HG03108 (cell line): ENCODE measurements at regions not wholly inside any gene's neighbourhood (a gene's known extent, or its start where the extent isn't known, plus 50 kb on each side); places are given as distances from the start of the nearest gene placed in this dataset.

Source experiments
- ATAC-seq: cut with Tn5 transposase; IDR thresholded peaks from one replicate; pipeline ENCODE4 v1.9.1; 2021; ENCODE audit warnings: moderate library complexity; ENCODE audit not compliant: unreplicated experiment

- ATAC-seq = no peak
Observed at GRCh38 chr6:19638931-19639330, 198.2 kb upstream of the ID4 start.

- no peak for ATAC-seq
Observed at GRCh38 chr6:19643287-19643686, 193.9 kb upstream of the ID4 start.

- ATAC-seq = no peak
Observed at GRCh38 chr6:19643713-19644112, 193.5 kb upstream of the ID4 start.

- ATAC-seq = no peak
Observed at GRCh38 chr6:19655744-19656143, 181.4 kb upstream of the ID4 start.

- ATAC-seq = no peak
Observed at GRCh38 chr6:19660123-19660910, 176.9 kb upstream of the ID4 start.

- ATAC-seq = no peak
Observed at GRCh38 chr6:19662911-19663310, 174.3 kb upstream of the ID4 start.

DNA sequence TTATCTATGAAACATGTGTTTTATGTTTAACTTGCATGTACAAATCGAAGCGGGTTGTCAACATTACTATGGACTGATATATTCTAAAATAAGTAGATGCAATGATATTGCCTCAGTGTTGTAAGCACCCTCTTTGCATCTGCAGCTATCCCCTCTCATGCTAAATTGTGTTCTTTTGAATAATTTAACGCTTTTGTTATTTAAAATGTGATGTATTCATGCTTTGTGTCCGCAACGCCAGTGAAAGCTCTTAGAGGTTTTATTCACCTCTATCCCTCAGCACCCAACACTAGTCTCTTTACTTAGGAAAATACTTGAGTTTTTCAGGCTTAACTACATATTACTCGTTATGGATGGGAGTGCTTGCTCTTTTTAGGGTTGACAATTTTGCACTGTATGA is 173.7 kb upstream of the ID4 start:
- ATAC-seq = no peak

DNA sequence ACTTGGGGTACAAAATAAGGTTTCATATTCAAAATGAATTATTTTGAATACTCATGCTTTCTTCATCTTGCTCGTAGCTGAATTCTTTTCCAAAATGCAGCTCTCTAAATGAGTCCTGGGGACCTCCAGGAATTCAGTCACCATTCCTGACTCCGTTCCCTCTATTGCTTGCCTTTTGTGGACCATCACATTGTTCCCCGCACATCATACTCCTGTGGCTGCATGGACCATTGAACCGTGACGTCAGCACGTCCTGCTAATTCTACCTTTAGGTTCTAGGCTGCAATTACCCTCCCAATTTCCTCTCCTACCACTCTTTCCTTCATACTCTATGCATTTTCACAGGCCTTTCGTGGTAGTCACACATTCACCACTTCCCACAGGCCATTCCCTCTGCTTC is 173.1 kb upstream of the ID4 start:
- no peak for ATAC-seq

DNA sequence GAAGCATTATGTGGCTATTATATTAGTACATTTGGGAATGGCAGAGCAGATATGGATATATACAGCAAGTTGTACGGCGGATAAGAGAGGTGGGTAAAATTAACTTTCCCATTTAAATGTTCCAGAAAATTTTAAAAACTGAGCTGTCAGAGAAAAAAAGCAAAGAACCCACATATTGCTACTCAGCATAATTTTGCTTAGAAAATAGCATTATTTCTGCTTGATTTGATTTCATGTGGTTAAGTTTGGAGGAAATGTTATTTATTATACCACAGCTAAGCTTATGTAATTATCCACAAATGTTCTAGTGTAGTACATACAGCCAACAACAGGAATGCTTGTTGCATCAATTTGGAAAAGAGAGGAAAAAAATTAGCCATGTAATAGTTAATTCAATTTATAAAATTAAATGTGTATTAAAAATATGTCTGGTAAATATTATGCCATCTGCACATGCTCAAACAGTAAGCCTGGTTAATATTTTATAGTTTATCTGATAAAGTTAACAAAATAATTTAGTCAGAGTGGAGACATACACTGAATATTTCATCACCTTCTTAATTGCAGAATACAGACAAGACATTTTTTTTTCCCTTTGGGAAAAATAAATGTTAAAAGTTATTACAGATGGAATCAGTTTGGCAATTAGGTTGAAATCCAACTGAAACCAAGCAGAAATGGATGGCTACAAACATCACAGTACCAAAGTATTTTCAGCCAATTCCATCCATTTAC is 172.1 kb upstream of the ID4 start:
- ATAC-seq = no peak

GRCh38 chr6:19665613-19665909 is 171.6 kb upstream of the ID4 start:
- no peak for ATAC-seq

DNA sequence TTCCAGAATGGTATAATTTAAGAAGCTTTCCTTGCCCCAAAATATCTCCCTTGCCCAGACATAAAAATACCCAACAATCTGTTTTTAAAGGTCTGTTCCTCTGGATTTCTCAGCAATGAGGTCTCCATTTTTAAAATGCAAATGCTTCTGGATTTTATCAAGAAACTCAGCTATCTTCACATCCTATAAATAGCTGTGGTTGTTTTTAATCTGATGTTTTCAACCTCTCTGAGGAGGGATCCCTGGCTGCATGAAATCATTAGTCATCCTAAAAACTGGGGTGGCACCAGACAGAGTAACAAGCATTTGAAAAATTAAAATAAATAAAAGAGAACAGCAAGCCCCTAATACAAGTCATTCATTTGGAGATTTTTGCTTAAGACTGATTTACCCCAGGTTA is 168.5 kb upstream of the ID4 start:
- no peak for ATAC-seq

- ATAC-seq = no peak
Observed at GRCh38 chr6:19669206-19669605, 168.0 kb upstream of the ID4 start.

DNA sequence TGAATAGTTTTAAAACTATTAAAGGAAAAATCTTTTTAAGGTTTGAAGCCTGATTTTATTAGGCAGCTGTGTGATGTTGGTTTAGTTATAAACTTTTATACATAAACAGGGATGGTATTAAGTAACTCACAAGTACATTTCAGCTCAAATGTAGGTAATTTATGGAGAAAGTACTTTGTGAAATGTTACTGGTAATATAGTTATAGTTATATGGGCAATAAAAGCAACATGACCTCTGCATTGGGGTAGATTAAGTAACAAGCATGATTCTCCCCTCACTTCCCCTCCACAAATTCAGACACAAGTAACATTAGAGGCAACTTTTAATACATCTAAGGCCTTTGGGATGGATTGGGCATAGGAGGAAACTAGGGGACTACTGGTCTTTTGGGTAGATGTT is 154.3 kb upstream of the ID4 start:
- no peak for ATAC-seq

GRCh38 chr6:19690325-19691075 is 146.7 kb upstream of the ID4 start:
- ATAC-seq = no peak

- ATAC-seq = no peak
Observed at GRCh38 chr6:19691465-19692167, 145.6 kb upstream of the ID4 start.

GRCh38 chr6:19692506-19693298 is 144.5 kb upstream of the ID4 start:
- ATAC-seq = no peak

DNA sequence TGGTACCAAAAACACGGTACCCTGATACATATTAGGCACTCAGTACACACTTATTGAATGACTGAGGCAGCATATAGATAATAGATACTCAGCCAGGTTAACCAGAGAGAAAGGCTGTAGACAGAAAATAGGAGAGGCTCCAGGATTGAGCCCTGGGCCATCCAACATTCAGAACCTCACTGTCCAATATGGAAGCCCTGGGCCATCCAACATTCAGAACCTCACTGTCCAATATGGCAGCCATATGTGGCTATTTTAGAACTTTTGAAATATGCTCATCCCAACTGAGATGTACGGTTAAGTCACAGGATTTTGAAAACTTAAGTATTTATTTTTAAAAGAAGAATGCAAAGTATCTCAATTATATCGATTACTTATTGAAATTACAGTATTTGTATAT is 142.5 kb upstream of the ID4 start:
- no peak for ATAC-seq

- no peak for ATAC-seq
Observed at GRCh38 chr6:19697744-19698290, 139.4 kb upstream of the ID4 start.

DNA sequence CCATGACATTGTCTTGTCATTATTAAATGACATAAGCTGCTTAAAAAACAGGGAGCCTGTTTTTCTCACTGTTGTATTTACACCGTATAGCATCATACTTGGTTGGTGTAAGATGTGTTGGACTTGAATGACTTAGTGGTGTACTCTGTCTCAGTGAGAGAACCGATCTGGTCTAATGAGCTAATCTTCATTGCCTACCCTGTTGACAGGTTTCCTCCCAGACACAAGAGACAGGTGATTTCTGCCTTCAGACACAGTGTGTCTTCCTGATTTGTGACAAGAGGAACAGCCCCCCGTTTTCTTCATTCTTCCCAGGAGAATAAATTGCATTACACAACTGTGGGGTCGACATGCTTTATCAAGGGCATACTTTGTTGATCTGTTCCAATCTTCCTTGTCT is 137.2 kb upstream of the ID4 start:
- no peak for ATAC-seq

- ATAC-seq = no peak
Observed at GRCh38 chr6:19705606-19706005, 131.6 kb upstream of the ID4 start.
